ENCODE measurements at regions not wholly inside any gene's neighbourhood (a gene's known extent, or its start where the extent isn't known, plus 50 kb on each side); places are given as distances from the start of the nearest gene placed in this dataset.
"Not testable (repeated sequence)": the region's sequence is repeated elsewhere in the genome, so short reads cannot be mapped to it uniquely, and the experiment has no call there.

DNA sequence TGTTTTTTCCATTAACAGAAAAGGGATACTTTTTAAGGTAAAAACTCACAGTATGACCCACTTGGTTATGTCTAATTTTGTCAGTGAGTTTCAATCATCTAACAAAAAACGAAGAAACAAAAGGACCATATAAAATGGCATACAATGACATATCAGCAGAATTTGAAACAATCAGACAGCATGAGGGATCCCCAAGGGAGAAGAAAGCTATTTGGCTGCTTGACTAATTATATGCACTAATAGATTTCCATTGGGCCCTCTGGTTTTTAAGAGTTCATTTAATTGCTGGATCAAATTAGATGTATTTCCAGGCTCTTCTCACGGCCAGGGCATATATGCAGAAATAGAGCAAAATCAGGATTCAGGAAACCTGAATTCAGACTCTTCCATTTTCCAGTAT lies 376.4 kb upstream of the GBE1 start:
- no peak for DNase-seq

DNA sequence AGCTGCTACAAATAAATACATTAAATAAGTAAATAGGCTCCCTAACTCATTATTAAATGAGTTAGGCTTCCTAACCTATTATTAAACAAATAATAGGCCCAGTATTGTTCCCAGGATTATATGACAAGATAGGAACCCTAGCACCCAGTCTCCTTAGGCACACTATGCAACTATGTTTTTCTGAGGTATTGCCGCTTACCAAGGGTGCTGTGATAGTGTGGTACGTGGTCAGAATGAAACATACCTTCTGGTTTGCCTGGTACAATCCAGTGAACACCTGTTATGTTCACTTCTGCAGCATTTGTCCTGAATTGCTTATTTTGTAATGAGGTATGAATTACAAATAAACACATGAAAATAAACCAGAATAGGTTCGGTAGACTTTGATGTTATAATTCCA lies 375.6 kb upstream of the GBE1 start:
- no peak for DNase-seq

- peak; percentile 35 for DNase-seq
These were observed 371.7 kb upstream of the GBE1 start for GRCh38 chr3:82133070-82133606.

- no peak for DNase-seq
These were observed 371.0 kb upstream of the GBE1 start for GRCh38 chr3:82132210-82133069.

DNA sequence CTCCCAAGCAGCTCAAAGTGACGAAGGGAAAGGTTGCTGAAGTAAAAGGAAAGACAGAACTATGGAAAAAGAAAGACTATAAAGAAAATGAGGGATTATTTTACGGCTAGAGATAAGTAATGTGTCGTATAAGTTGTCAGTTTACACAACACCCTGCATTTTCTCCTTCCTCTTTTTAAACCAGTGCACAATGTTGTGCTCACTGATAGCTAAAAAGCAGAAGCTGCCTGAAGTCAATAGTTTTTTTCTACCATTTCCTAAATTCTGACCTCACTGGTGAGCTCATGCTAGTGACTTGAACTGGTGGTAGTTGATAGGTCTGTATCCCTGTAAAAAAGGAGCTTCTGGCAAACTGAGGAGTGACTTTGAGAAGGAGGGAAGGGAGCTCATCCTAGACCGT lies 368.6 kb upstream of the GBE1 start:
- DNase-seq, result no peak

- DNase-seq, result no peak
These were observed 367.9 kb upstream of the GBE1 start for GRCh38 chr3:82129221-82129801.

DNA sequence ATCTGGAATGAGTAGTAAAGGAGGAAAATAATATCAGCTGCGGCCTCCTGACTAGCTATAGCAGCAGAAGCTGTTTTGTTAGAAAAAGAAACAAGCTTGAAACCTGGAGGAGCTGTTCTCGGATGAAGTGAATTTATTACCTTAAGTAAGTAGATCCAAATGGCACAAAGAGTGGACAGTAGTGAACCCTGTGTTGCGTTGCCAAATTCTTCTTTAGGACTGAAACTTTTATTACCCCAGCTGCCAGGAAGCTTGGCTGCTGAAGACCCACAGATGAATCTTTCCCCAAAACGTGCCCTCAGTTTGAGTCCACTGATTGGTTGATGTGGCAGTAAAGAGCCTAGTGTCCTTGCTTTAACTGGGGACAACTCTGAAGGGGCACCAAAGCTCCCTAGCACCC lies 366.8 kb upstream of the GBE1 start:
- no peak for DNase-seq

- DNase-seq, result no peak
These were observed 361.3 kb upstream of the GBE1 start for GRCh38 chr3:82122554-82123345.

- DNase-seq, result no peak
These were observed 353.1 kb upstream of the GBE1 start for GRCh38 chr3:82114589-82114988.

GRCh38 chr3:82110721-82111120 lies 349.3 kb upstream of the GBE1 start:
- DNase-seq, result not testable (repeated sequence)

DNA sequence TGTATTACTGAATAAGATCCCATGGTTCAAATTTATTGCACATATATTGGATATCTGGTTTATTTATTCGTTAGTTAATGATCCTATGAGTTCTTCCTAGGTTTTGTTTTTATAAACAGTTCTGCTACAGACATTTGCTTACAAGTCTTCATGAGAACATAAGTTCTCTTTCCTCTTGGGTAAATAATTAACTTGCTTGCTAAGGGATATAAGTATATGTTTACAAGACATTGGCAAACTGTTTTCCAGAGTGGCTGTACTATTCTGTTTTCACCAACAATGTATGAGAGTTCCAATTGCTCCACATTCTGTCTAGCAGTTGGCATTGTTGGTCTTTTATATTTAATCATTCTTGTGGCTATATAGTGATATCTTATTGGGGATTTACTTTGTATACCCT lies 341.8 kb upstream of the GBE1 start:
- DNase-seq, result no peak

GRCh38 chr3:82100378-82100777 lies 338.9 kb upstream of the GBE1 start:
- no peak for DNase-seq

DNA sequence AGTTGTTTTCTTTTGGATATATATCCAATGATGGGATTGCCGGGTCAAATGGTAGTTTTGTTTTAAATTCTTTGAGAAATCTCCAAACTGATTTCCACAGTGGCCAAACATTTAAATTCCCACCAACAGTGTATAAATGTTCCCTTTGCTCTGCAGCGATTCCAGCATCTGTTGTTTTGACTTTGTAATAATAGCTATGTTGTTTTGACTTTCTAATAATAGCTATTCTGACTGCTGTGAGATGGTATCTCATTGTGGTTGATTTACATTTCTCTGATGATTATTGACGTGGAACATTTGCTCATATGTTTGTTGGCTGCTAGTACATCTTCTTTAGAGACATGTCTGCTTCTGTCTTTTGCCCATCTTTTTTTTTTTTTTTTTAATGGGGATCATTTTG lies 332.2 kb upstream of the GBE1 start:
- no peak for DNase-seq

DNA sequence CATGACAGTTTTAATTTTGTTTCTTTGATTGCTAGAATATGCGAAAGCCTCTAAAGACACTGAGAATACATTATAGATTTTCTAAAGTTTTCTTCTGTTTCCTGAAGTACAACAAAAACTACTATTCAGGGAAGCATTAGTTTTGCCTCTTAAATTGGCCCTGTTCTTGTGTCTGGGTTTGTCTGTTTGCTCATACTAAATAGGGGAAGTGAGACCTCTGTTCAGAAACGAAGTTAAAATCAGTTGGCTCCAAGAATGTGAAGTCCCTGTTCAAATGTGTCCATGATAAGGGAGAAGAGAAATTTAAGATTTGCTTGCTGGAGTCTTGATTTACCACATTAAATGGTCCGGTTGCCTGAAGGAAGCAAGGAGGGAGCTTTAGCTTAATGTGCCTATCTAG lies 327.3 kb upstream of the GBE1 start:
- DNase-seq, result no peak

- DNase-seq, result no peak
These were observed 326.5 kb upstream of the GBE1 start for GRCh38 chr3:82087958-82088357.

DNA sequence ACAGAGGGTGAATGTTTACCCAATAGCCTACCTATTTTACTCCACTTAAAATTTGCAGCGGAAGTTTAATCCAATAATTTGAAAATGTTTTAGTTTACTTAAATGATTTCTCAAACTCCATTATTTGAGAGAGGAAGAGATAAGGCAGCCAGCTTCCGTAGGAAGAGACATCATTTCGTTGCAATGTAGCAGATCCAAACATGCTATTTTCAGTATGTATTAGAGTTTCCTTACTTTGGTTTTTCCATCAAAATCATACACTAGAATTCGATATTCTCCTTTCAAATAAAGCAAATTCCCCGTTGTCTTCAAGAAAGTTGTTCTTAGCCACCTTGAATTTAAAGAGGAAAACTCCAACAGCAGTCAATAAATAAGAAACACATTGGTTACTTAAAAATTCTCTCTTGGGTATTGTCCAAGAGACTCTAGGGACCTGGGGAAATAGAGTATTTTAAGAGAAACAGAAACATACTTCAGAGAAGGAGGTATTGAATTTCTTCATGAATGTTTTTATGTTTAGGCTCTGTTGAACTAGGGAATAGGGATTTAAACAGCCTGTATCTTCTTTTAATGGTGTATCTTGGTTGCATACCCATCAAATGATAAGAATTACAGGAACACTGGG lies 324.5 kb upstream of the GBE1 start:
- DNase-seq, result no peak

- DNase-seq, result no peak
These were observed 323.9 kb upstream of the GBE1 start for GRCh38 chr3:82085356-82085755.

DNA sequence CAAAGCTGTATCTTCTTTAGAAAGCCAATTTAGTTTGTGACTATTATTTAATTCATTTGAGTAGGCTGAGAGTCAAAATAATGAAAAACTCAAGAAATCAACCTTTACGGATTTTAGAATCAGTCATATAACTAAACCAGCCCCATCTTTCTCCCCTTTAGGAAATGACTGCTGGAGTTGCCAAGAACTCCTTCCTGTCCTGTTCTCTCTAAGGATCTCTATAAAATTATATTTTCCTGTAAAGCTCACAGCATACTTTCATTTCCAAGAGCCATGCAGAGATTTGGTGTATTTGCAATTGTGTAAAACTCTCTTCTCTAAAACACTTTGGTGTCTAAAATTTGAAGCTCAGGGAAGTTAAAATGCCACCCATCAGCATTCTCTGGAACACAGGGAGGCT lies 323.4 kb upstream of the GBE1 start:
- no peak for DNase-seq

DNA sequence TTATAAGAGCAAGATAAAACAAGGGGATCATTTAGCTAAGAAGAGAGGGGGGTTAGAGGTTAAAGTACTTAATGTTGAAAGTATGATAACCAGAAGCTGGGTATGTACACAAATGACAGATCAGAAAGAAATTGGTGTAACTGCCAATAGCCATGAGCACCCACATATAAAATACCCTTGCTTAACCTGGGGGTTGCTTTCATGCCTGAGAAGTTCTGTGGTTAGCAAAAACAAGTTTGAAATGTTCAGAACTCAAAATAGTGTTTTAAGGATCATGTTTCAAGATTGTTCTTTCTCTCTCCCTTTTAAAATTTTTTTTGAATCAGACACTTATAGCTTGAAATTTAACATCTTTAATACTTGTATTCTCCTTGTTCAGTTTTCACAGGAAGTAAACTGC lies 321.4 kb upstream of the GBE1 start:
- no peak for DNase-seq

DNA sequence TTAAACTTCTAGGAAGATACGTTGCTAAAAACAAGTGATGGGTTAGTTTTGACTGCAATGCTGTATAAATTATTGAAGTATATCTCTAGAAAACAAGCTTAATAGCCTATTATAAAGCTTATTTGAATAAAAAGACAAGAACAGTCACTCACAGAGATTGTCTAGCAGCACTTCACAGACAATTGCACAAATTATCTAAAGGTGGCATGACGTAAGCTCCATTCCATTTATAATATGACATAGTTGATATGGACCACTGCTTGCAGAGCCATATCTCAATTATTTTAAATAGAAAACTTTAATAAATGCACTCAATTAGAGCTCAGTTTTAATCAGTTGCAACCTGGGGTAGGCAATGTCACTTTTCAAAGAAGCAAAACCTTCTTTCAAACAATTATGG lies 319.9 kb upstream of the GBE1 start:
- no peak for DNase-seq

DNA sequence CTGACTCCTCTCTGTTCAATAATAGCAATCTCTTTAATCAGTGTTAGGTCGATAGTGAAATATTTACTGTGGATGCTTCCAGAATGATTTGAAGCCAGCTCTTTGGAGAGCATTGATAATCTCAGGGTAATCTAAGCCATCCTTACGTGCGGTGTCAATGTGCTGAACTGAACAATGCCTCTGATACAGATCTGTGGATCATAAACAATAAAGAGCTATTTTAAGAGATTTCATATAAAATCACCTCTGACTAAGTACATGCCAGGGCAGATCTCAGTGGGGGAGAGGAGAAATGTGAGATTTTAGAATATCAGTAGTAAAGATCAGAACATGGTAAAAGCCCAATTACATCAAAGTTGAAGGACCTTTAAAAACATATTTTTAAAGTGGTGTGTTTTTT lies 319.3 kb upstream of the GBE1 start:
- no peak for DNase-seq

DNA sequence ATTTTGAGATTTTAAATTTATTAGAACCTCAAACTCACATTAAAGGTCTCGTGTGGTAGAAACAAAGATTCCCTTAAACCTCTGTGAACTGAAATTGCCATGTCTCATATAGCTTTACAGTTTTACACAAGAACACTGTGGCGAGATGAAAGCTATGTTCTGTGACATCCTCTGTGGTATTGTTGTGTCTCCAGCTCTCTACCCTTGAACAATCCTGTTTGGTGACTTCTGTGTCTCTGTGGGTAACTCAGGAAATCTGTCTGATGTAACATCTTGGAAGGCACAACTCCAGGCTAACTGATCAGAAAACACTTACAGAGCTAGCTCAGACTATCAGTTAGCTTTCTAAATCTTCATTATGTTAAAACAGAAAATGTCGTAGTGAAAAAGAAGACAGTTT lies 318.8 kb upstream of the GBE1 start:
- no peak for DNase-seq

DNA sequence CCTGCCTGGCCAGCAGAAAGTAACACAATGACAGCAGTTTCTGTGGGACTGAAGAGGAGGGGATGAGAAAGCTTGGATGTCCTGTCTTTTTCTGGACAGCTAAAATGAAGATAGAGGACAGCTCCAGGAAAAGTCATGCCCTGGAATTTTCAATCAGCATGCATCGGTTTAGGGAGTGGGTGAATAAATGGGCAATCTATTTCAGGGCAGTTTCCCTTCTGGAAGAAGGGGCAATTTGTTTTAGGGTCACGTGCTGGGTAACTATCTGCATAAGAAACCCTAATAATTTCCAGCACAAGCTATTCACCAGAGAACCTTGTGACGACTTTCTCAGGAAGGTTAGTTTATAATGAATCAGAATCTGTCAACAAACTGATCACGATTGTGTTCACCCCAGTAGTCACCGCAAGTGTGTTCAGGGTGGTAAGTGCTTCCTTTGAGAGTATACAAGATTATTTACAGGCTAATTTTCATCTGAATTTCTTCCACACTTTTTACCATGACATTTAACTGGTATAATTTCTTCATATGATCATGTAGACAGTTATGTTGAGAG lies 318.0 kb upstream of the GBE1 start:
- no peak for DNase-seq
